ENCODE measurements at regions not wholly inside any gene's neighbourhood (a gene's known extent, or its start where the extent isn't known, plus 50 kb on each side); places are given as distances from the start of the nearest gene placed in this dataset.
"Not testable (repeated sequence)": the region's sequence is repeated elsewhere in the genome, so short reads cannot be mapped to it uniquely, and the experiment has no call there.

DNA sequence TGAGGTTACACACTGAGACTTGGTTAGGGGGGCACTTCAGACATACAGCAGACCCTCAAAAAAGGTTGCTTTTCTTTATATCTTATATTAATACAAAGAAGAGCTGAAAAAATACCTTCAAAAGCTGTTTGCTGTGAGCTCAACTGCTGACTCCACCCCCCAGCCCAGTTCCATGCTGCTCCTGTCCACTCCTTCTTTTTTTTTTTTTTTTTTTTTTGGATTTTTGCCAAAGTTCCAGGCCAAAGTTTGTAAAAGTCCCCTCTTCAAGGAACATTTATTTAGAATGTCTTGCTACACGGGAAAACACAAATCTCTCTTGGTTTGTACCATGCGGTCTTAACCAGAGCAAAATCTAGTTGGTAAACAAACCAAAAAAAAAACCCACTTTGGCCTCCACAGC lies 85.3 kb upstream of the AKAP12 start:
- no peak for DNase-seq (ENCODE audit: low read depth)

DNA sequence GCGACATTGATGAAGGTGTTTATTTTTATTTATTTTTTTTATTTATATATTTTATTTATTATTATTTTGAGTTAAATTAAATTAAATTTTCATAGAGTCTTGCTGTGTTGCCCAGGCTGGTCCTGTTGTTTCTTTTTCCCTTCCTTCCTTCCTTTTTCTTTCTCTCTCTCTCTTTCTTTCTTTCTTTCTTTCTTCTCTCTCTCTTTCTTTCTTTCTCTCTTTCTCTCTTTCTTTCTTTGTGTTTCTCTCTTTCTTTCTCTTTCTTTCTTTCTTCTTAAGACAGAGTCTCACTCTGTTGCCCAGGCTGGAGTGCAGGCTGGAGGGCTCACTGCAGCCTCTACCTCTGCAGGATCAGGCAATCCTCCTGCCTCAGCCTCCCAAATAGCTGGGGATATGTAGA lies 84.7 kb upstream of the AKAP12 start:
- no peak overlapping the region for H3K4me3 ChIP-seq (ENCODE audit: low read depth, low read length)
- no peak for DNase-seq (ENCODE audit: low read depth)

More for the DNA sequence above, 85.3 kb upstream of the AKAP12 start:
- no peak overlapping the region for H3K4me3 ChIP-seq (ENCODE audit: low read depth, low read length)

DNA sequence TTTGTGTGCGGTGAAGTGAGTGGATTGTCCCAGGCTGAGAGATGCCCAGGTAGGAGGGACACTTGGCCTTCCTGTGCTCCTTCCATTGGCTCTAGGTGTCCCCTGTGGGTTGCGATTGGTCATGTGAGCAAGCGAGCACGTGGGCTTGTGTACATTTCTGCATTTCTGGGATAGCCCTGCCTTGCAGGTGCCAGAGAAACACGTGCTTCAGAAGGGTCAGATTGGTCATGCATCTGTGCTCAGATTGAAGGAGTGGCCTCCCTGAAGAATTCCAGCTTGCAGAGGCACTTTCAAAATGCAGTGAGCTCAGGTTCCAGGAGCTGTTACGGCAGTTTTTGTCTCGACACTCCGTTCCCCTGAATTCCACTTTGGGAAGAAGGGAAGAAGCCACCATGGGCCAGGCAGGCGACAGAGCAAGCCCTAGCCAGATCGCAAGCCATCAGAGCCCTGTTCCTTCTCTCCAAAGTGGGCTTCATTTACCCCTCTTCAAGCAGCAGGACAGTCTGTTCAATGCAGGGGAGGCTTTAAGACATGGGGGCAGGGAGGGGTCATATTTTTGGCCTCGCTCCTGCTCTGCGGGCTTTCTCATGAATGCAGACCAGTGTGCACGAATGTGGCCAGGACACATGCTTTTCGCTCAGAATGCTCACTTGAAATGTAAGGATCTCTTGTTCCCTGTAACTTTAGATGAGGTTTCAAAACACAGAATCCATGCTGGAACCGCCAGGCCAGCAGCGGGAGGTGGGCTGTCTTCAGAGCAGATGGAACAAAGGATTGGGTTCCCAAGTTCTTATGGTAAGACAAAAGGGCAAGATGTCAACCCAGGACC lies 78.6 kb upstream of the AKAP12 start:
- no peak for DNase-seq (ENCODE audit: low read depth)
- H3K4me3 ChIP-seq (ENCODE audit: low read depth, low read length) = peak overlapping the region; percentile 8

DNA sequence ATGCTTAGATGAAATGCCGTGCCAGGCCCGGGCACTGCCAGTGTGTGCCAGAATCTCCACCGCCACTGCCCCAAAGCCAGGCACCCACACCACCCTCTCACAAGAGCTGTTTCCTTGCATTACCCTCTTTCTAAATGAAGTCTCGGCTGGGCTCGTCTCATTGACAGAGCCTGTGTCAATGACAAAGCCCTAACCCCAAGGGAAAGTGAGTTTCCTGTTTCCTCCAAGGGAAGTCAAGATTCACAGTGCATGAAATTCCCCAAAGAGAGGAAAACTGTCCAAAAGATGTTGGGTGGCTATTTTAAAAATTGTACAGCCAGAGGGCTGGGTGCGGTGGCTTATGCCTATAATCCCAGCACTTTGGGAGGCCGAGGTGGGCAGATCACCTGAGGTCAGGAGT lies 75.4 kb upstream of the AKAP12 start:
- DNase-seq (ENCODE audit: low read depth) = no peak

DNA sequence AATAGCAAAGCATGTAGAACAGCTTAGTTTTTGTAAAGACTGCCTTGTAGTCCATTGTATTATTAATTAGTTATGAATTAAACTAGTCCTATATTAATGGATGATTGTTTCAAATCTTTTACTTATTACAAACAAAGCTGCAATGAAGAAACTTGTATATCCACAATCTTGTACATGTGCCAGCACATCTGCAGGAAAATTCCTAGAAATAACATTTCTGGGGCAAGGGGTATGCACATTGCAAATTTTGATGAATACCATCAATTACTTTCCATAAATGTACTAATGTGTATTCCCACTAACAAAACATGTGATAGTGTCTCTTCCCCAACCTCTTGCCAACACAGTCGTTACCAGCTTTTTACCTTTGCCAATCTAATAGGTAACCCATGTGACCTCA lies 73.6 kb upstream of the AKAP12 start:
- H3K4me3 ChIP-seq (ENCODE audit: low read depth, low read length) = no peak overlapping the region
- no peak for DNase-seq (ENCODE audit: low read depth)

More for the DNA sequence above, 75.4 kb upstream of the AKAP12 start:
- no peak overlapping the region for H3K4me3 ChIP-seq (ENCODE audit: low read depth, low read length)

DNA sequence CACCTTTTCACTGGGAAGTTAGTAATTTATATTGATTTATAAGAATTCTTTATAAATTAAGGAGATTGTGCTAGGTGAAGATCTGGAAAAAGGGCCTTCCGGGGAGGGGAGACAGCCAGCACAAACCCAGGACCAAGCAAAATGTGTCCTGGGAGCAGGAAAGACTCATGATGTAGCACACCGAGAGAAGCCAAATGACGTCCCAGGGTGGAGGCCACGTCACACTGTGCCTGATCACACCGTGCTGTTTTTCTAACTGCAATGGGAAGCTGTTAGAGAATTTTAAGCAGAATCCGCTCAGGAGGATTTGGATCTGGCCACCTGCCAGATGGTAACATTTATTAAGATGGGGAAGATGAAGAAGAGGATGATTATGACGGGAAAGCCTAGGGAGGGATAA lies 72.7 kb upstream of the AKAP12 start:
- no peak for DNase-seq (ENCODE audit: low read depth)
- H3K4me3 ChIP-seq (ENCODE audit: low read depth, low read length) = no peak overlapping the region

DNA sequence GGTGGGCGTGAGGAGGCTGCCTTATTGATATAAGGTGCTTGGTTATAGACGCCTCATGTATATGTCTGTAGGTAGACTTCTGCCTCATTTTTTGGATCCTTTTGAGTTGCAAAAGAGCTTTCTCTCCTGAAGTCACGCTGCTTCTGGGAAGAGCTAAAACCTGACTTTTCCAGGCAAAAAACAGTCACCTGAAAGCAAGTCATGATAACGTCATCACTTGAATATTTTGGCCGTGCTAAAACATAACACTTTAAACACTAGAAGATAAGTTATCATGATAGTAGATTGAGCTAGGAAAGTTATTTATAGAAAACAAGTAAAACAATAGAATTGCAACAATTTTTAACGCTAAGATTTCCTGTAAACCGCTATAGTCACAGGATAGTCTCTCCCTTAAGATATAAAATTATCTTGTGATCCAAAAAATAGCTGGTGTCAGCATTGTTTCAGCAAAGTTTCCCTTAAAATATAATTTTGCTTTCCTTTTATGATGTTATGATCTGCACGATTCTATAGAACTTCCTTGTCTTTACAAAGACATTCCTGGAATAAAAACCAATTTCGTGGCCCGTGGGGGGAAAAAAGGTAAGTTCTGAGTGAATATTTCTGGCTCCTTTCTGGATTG lies 69.0 kb upstream of the AKAP12 start:
- H3K4me3 ChIP-seq (ENCODE audit: low read depth, low read length) = no peak overlapping the region
- DNase-seq (ENCODE audit: low read depth) = no peak

DNA sequence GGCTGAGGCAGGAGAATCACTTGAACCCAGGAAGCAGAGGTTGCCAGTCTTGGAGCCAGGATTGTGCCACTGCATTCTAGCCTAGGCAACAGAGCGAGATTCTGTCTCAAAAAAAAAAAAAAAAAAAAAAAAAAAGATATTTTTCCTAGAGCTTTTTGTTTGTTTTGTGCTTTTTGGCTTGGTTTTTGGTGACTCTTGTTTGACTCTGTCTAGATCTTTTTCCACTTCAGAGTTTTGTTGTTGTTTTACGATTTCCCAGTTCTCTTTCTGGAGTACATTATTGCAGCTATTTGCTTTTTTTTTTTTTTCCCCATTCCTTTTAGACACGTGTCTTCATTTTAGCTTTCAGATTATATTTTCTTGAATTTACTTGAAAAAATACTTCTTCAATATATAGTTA lies 67.0 kb upstream of the AKAP12 start:
- DNase-seq (ENCODE audit: low read depth) = no peak
- H3K4me3 ChIP-seq (ENCODE audit: low read depth, low read length) = no peak overlapping the region

DNA sequence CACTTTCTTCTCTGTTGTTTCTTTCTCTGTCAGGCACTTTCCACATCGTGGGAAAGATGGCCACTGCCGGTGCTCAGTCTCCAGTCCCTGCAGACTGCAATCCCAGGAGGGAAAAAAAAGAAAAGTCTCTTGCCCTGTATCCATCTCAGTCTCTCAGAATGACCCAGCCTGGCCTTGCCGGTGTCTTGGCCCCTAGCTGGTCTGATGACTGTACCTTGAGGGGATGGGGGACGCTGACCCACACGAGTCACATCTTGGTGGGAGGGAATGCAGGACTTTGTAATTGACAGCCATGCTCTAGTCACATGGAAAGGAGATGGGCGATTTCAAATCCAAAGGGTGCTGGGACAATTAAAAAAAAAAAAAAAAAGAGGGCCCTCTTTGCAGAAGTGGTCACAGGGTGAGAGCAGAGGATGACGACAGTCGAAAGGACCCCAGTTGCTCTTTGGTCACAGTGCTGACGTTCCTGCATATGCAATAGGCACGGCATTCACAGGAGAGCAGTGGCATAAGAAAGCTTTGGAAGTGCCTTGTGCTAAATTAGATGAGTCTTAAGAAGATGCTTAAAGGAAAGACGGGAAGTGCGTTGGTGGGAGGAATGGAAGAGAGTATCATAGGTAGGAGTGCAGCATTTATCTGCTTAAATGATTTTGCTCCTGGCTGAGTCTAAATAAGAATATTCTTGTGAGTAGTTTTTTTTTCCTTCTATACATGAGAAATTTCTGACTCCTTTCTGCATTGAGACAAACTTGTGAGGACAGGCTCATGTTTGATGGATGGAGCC lies 63.9 kb upstream of the AKAP12 start:
- H3K4me3 ChIP-seq (ENCODE audit: low read depth, low read length) = no peak overlapping the region
- DNase-seq (ENCODE audit: low read depth) = no peak

DNA sequence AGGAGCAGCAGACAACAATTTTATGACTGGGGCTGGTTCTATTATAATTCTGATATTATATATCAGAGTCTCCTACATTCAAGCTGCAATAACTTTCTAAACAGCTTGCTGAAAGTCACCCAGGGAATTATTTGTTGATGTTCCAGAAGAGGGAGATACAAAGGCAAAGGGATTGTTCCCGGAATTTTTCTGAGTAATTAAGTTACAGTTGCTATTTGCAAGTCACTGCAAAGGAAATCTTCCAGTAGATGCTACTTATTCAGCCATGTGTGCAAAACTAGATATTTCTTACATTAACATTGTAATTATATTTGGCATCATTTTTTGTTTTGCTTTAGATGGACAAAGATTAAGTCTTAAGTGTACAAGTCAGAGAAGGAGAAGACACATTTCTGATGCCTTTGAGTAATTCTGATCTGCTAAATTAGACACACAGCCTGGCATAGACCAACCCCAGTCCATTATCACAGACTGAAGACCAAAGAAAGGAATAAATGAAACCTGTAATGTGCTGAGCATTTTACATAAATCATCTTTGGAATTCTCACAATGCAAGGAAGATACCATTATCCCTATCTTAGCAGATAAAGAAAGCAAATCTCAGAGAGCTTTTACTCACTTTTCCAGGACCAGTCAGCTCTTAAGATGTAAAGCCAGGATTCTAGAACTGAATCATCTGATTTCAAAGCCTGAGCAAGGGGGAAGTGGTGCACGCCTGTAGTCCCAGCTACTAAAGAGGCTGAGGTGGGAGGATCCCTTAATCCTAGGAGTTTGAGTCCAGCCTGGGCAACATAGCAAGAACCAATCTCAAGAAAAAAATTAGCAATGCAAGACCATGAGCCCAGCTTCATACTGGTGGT lies 62.6 kb upstream of the AKAP12 start:
- H3K4me3 ChIP-seq (ENCODE audit: low read depth, low read length) = no peak overlapping the region
- DNase-seq (ENCODE audit: low read depth) = no peak

DNA sequence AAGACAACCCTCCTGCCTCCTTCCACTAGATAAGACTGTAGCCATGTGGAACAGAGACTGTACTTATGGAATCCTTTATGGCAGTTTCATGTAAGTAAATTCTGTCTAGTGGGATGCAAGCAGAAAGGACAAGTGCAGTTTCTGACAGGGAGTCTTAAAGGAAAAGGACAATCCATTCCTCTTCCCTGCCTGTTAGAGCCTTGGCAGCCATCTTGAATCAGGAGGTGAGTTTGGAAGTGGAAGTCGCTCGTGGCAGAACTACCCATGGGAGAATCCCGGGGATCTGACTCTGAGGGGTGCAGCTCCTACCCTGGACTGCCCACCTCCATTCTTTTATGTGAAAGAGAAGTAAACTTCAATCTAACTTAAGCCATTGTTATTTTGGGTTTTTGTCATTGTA lies 61.4 kb upstream of the AKAP12 start:
- no peak for DNase-seq (ENCODE audit: low read depth)
- H3K4me3 ChIP-seq (ENCODE audit: low read depth, low read length) = no peak overlapping the region

DNA sequence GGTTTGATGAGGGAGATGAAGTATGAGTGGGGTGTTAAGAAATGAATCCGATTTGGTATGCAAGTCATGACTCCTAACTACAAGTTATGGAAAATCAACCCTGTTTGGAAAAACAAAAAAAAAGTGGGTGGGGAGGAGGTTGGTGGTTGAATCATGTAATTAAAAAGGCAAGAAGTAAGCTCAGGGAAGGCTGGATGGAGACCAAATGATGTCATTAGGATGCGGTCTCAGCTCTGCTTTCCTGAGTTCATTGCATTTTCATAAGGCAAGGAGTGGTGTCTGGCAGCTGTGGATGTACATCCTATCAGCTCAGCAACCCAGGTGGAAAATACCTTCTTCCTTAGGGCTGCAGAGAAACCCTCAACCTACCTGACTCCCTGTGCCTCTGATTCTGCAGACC lies 60.4 kb upstream of the AKAP12 start:
- no peak overlapping the region for H3K4me3 ChIP-seq (ENCODE audit: low read depth, low read length)
- DNase-seq (ENCODE audit: low read depth) = peak; percentile 65

DNA sequence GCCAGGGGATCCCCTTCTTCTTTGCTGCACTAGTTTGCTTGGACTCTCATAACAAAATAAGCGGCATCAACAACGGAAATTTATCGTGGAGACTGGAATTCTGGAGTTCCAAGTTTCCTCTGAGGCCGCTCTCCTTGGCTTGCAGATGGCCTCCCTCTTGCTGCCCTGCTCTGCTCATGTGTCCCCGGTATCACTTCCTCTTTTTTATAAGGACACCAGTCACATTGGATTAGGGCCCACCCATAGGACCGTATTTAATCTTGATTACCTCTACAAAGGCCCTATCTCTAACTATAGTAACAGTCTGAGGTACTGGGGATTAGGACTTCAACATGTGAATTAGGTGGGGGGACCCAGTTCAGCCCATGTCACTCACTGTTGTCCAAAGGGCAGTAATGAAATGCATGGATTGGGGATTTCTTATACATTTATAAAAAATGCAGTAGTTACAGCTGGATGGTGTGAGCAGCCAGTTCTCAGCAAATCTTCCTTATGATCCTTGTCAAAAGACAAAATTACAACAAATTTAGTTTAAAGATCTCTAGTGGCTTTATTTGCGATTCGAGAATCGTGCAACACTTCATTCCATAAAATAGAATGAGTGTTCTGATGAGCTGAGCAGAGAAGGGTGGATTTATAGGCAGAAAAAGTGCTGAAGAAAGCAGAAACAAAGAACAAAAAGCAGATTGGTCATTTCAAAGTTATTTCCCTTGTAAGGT lies 59.3 kb upstream of the AKAP12 start:
- H3K4me3 ChIP-seq (ENCODE audit: low read depth, low read length) = no peak overlapping the region
- DNase-seq (ENCODE audit: low read depth) = no peak

DNA sequence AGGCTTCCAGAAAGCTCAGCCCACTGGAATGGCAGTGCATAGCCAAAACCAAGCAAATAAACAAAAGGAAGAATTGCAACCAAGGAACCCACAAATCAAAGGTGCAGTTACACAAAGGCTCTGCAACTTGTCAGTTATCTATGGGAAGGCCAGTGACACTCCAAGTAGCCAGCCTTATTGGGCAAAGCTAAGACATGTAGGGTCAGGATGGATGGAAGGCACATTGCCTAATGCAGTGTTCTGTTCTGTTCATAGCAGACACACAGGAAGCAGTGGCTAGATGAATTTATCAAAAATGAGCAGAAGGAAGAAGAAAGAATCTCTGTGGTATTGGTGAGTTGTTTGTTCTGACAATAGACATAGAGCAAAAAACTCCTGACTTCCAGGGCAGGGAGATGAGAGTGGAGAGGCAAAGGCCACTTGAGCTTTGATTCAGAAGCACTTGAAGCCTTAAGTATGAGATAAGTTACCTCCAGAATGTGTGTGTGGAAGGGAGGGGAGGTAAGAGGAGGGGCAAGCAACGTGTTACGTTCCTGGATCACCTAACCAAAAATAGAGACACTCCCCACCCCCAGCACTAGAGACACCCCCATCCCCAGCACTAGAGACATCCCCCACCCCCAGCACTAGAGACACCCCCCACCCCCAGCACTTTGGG lies 57.9 kb upstream of the AKAP12 start:
- no peak for DNase-seq (ENCODE audit: low read depth)
- no peak overlapping the region for H3K4me3 ChIP-seq (ENCODE audit: low read depth, low read length)

DNA sequence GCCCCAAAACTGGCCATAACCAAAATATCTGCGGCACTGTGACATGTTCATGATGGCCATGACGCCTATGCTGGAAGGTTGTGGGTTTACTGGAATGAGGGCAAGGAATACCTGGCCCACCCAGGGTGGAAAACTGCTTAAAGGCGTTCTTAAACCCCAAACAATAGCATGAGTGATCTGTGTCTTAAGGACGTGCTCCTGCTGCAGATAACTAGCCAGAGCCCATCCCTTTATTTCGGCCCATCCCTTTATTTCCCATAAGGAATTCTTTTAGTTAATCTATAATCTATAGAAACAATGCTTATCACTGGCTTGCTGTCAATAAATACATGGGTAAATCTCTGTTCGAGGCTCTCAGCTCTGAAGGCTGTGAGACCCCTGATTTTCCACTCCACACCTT lies 56.8 kb upstream of the AKAP12 start:
- H3K4me3 ChIP-seq (ENCODE audit: low read depth, low read length); DNase-seq (ENCODE audit: low read depth): not testable (repeated sequence)

DNA sequence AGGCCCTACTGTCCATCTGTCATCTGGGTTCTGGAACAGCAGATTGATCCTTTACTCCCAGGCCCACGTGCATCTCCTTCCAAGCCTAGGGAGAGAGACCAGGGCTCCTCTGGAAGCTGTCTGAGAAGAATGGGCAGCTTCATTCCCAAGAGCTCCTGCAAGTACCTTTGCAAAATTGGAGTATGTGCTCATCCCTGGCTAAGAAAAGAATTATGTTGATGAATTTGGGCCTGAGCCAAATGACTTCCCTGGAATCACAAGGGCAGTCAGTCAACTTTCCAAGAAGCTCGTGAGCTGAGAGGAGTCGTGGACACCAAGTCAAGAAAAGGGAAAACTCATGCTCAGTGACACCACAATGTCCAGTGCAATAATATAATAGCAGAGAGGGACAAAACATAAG lies 54.6 kb upstream of the AKAP12 start:
- no peak overlapping the region for H3K4me3 ChIP-seq (ENCODE audit: low read depth, low read length)
- DNase-seq (ENCODE audit: low read depth) = no peak

DNA sequence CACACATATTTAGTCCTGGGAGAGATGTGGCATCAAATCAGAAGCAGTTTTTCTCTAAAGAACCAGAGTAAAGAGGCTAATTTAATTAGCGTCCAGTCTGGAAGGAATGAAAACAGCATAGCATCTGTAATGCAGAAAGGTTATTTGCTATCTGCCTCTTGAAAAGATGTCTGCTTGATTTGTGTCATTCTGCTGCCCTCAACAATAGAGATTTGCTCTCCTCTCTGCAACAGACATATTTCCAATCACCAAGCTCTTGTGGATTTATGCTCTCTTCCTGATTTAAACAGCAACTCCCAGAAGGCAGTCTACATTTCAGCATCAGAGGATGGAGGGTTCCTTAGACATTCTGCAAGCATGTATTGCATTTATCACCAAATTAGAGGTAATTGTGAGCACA lies 53.5 kb upstream of the AKAP12 start:
- DNase-seq (ENCODE audit: low read depth) = no peak
- no peak overlapping the region for H3K4me3 ChIP-seq (ENCODE audit: low read depth, low read length)

DNA sequence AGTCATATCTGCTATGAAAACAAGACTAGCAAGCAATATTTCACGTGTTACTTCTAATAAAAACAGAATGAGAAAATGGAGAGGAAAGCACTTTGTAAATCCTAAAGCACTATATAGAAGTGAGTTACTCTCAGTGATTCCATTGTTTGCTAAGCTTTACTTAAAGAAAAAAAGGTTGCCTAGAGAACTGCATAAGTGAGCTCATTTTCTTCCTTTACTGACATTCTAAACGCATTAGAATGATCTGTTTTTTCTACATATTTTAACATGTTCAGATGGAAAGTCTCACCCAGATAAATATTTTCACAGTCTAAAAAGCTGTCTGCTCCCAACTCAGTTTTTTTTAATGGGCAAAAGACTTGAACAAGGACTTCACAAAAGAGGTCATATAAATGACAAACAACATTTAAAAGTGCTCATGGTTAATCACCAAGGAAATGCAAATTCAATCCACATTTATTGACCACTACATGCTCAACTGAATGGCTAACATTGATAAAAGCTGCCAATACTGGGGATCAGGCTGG lies 52.9 kb upstream of the AKAP12 start:
- DNase-seq (ENCODE audit: low read depth) = no peak
- no peak overlapping the region for H3K4me3 ChIP-seq (ENCODE audit: low read depth, low read length)
